ENCODE measurements at regions not wholly inside any gene's neighbourhood (a gene's known extent, or its start where the extent isn't known, plus 50 kb on each side); places are given as distances from the start of the nearest gene placed in this dataset.

GRCh38 chr12:79993106-79993862, 58.4 kb upstream of the PPP1R12A start:
- peak overlapping the region; percentile 85; the same call in 1 of the 2 replicates for H2AFZ ChIP-seq (ENCODE audit: low read length)
- TF ChIP-seq POLR2AphosphoS5 (IDR thresholded peaks at IDR 0.05; ENCODE audit: low read depth, low read length) (no peak), SRF (IDR thresholded peaks at IDR 0.05; ENCODE audit: low read depth, low read length) (no peak), KDM4A (IDR thresholded peaks at IDR 0.05; ENCODE audit: low read depth, low read length, severe bottlenecking) (no peak), JUND (IDR thresholded peaks at IDR 0.05; ENCODE audit: low read length) (no peak), CBX8 (IDR thresholded peaks at IDR 0.05; ENCODE audit: borderline replicate concordance, low read depth, low read length) (no peak), CHD2 (IDR thresholded peaks at IDR 0.05; ENCODE audit: low read length) (no peak), EP300 (IDR thresholded peaks at IDR 0.05; ENCODE audit: borderline replicate concordance in 1 of 2, low read depth in 2 of 2, low read length in 2 of 2) (no peak), NRF1 (IDR thresholded peaks at IDR 0.05; ENCODE audit: low read depth, low read length) (no peak), CEBPB (IDR thresholded peaks at IDR 0.05; ENCODE audit: low read depth, low read length) (no peak), SIRT6 (IDR thresholded peaks at IDR 0.05; ENCODE audit: low read length) (no peak), FOSL1 (IDR thresholded peaks at IDR 0.05; ENCODE audit: insufficient read depth, low read depth, low read length) (no peak), TBP (IDR thresholded peaks at IDR 0.05; ENCODE audit: low read depth, low read length) (no peak), CREB1 (IDR thresholded peaks at IDR 0.05) (no peak), KDM5A (IDR thresholded peaks at IDR 0.05; ENCODE audit: low read length) (no peak), KDM1A (IDR thresholded peaks at IDR 0.05; ENCODE audit: borderline replicate concordance, low read length) (no peak)

More at GRCh38 chr12:79993106-79993862, 58.4 kb upstream of the PPP1R12A start:
- Histone ChIP-seq H3K36me3 (ENCODE audit: control insufficient read depth in 2 of 4, insufficient read depth in 4 of 4, low read length in 3 of 4) (no peaks in the 10 kb centered on the region), H3K14ac (ENCODE audit: insufficient read length) (no peak overlapping the region), H3K27me3 (replicated peaks in 1 of 4; ENCODE audit: control insufficient read depth in 3 of 4, extremely low read depth in 1 of 4, insufficient read depth in 3 of 4, low read length in 3 of 4) (no peaks in the 10 kb centered on the region; a peak in 1 of 7 replicates), H4K5ac (ENCODE audit: insufficient read length, low read depth, low read length) (no peak overlapping the region), H3K9ac (replicated peaks in 1 of 4; ENCODE audit: extremely low read depth in 1 of 4, low read depth in 3 of 4, low read length in 3 of 4) (no peak overlapping the region), H3K4me3 (ENCODE audit: extremely low read depth in 1 of 4, insufficient read depth in 2 of 4, low read depth in 3 of 4, low read length in 4 of 4) (no peak overlapping the region), H3K79me1 (ENCODE audit: low read depth, low read length) (no peaks in the 10 kb centered on the region), H2BK120ac (replicated peaks; ENCODE audit: low read depth, low read length) (no peak overlapping the region), H4K20me1 (replicated peaks in 1 of 2; ENCODE audit: control insufficient read depth in 1 of 2, insufficient read depth in 2 of 2, low read length in 2 of 2) (no peaks in the 10 kb centered on the region), H2BK12ac (ENCODE audit: low read depth, low read length) (no peak overlapping the region), H2BK15ac (ENCODE audit: low read length) (no peak overlapping the region), H3K23me2 (ENCODE audit: low read depth, low read length) (no peaks in the 10 kb centered on the region; the same call in 1 of the 2 replicates), H3K9me3 (ENCODE audit: insufficient read depth in 2 of 2, low read depth in 1 of 2, low read length in 1 of 2) (no peaks in the 10 kb centered on the region), H3K56ac (replicated peaks; ENCODE audit: insufficient read length, low read depth, low read length) (no peak overlapping the region), H2BK20ac (ENCODE audit: low read length) (no peak overlapping the region), H2BK5ac (ENCODE audit: low read depth, low read length) (no peak overlapping the region), H4K91ac (replicated peaks; ENCODE audit: insufficient read length, low read length) (no peak overlapping the region), H3K27ac (ENCODE audit: low read depth, low read length) (no peak overlapping the region), H3K18ac (ENCODE audit: extremely low read depth, low read length) (no peak overlapping the region), H4K8ac (ENCODE audit: extremely low read depth, insufficient read depth, low read length) (no peak overlapping the region), H3K4me1 (replicated peaks in 1 of 4; ENCODE audit: control insufficient read depth in 3 of 4, insufficient read depth in 4 of 4, low read length in 3 of 4) (no peaks in the 10 kb centered on the region), H3K4ac (replicated peaks; ENCODE audit: insufficient read length, low read depth, low read length) (no peak overlapping the region), H3K23ac (ENCODE audit: insufficient read length) (no peak overlapping the region), H3K4me2 (ENCODE audit: insufficient read depth in 1 of 2, low read depth in 2 of 2, low read length in 2 of 2) (no peak overlapping the region), H2AK5ac (ENCODE audit: low read depth, low read length) (no peak overlapping the region), H3K79me2 (ENCODE audit: control insufficient read depth in 1 of 2, insufficient read depth in 2 of 2, low read length in 2 of 2) (no peaks in the 10 kb centered on the region)
- ChIA-PET POLR2A (ENCODE audit: partially characterized antibody) (interaction anchor here (2.1 kb wide), 1 partner anchor 8 kb away, joined by 6 read pairs; no protein-coding TSS in a partner anchor), CTCF (ENCODE audit: partially characterized antibody) (interaction anchor here (0.8 to 2.4 kb wide), 4 partner anchors 10 to 269 kb away, joined by 3 to 5 read pairs (median 4); no protein-coding TSS in a partner anchor)
- DNase-seq (ENCODE audit: low read depth in 1 of 2, low spot score in 2 of 2) = no peak
- WGBS, 2 experiments (ENCODE audit: extremely low coverage in 1 of 2, insufficient coverage in 1 of 2, insufficient read length in 1 of 2, insufficient replicate concordance in 2 of 2, low coverage in 1 of 2, low lambda C conversion rate in 2 of 2, missing lambda C conversion rate in 1 of 2) = 88% methylated on average over 30 of the region's 43 CpGs; no CpG with 5 or more reads in 1 of the 2 experiments
- FAIRE-seq = no peak
